ENCODE measurements at regions not wholly inside any gene's neighbourhood (a gene's known extent, or its start where the extent isn't known, plus 50 kb on each side); places are given as distances from the start of the nearest gene placed in this dataset.

- no peak for TF ChIP-seq POLR2A (IDR thresholded peaks at IDR 0.05)
- TF ChIP-seq, protein P1, sequence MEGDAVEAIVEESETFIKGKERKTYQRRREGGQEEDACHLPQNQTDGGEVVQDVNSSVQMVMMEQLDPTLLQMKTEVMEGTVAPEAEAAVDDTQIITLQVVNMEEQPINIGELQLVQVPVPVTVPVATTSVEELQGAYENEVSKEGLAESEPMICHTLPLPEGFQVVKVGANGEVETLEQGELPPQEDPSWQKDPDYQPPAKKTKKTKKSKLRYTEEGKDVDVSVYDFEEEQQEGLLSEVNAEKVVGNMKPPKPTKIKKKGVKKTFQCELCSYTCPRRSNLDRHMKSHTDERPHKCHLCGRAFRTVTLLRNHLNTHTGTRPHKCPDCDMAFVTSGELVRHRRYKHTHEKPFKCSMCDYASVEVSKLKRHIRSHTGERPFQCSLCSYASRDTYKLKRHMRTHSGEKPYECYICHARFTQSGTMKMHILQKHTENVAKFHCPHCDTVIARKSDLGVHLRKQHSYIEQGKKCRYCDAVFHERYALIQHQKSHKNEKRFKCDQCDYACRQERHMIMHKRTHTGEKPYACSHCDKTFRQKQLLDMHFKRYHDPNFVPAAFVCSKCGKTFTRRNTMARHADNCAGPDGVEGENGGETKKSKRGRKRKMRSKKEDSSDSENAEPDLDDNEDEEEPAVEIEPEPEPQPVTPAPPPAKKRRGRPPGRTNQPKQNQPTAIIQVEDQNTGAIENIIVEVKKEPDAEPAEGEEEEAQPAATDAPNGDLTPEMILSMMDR (IDR thresholded peaks at IDR 0.05), result no peak
Observed at GRCh38 chr16:65889533-65889966, 476.9 kb upstream of the CDH5 start.
